K562 (cell line): ENCODE measurements at regions not wholly inside any gene's neighbourhood (a gene's known extent, or its start where the extent isn't known, plus 50 kb on each side); places are given as distances from the start of the nearest gene placed in this dataset.

Source experiments
- YY1 ChIP-seq, 3 experiments: IDR thresholded peaks; 2 replicates each; pipeline ENCODE4 v1.6.1; 2011; ENCODE audit warnings: low read length in 2 of 3, mild to moderate bottlenecking in 2 of 3, moderate library complexity in 2 of 3, borderline replicate concordance in 1 of 3, control low read depth in 1 of 3, low read depth in 1 of 3; ENCODE audit not compliant: insufficient read depth in 3 of 3, insufficient replicate concordance in 2 of 3, control insufficient read depth in 1 of 3, insufficient read length in 1 of 3; ENCODE audit errors: extremely low read depth in 1 of 3
- ZBTB40 ChIP-seq, 2 experiments: fragments of 450-650 bp in 1 of 2; sonication (generic) in 1 of 2; formaldehyde crosslinking in 1 of 2; IDR thresholded peaks; 2 replicates each; pipeline versions ENCODE4 v1.7.1 to v1.9.0; 2016 to 2022; ENCODE audit warnings: inconsistent platforms in 1 of 2, mild to moderate bottlenecking in 1 of 2, missing genetic modification reagents in 1 of 2

DNA sequence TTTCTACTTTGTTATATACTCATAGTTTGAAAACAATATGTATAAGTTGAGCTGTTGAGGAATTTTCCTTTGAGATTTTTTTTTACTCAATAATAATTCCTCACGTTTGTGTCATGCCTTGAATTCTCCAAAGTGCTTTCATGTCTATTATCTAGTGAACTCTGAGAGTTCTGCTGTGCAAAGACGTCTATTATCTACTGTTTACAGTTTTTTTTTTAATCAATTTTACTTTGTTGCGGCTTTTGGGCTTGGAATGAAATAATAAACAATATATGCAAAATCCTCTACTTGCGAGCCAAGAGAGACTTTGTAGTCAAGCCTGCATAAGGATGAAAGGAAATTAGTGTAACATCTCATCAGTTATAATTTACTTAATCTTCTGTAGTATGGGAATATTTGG, 107.2 kb upstream of the FRMD6 start (continued):
- TF ChIP-seq ZBTB40 (IDR thresholded peaks at IDR 0.05) (no peak), ZBTB40 (CRISPR knock-in tag; IDR thresholded peaks at IDR 0.05) (no peak), YY1 (IDR thresholded peaks at IDR 0.05; ENCODE audit: borderline replicate concordance in 1 of 3, control insufficient read depth in 1 of 3, extremely low read depth in 1 of 3, insufficient read depth in 3 of 3, insufficient read length in 1 of 3, insufficient replicate concordance in 2 of 3, low read depth in 1 of 3, low read length in 2 of 3) (no peak)
- TF ChIP-seq, all 486 proteins: peak for 0
